ENCODE measurements at regions not wholly inside any gene's neighbourhood (a gene's known extent, or its start where the extent isn't known, plus 50 kb on each side); places are given as distances from the start of the nearest gene placed in this dataset.
A peak's percentile ranks its signal among the peaks of the same experiment; 100 is the strongest.
"Not testable (repeated sequence)": the region's sequence is repeated elsewhere in the genome, so short reads cannot be mapped to it uniquely, and the experiment has no call there.

DNA sequence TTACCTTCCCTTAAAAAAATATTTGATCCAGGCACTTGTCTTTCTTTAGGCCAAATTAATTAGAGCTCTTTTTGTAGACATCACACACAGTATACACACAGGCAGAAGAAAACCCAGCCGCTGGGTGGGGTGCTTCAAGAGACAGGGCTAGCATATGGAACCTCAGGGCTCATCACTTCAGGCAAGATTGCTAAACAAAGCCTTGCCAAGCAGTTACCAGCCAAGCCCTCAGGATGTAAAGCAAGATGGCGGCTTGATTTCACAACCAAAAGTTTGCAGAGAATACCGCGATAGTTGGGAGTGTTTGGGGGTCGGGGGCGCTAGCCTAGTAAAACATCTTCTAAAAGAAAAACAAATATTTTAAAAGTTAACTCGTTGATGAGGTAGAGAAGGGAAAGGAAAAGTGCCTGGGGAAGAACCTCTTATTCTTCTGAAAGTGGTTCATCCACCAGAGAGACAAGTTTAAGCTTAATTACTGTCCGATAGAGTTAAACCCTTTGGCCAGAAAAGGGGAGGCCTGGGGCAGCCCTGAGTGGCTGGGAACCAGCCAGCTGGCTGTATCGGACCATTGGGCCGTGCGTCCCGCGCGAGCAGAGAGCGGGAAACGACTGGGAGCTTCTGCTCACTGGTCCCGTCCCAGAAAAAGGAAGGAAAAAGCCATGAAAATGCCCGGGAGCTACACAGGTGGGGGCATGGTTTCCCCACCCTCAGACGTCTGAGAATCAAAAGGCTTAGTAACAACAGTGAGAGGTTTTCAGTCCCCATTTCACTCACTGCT lies 254.9 kb upstream of the PCDH20 start:
- in situ Hi-C loops (cut with HindIII; ENCODE audit: low pct_unique_long_range_greater_than_20kb, low sequenced_read_pairs): no loop called here
- no peak for DNase-seq (ENCODE audit: low read depth, low spot score)

GRCh38 chr13:61664801-61665705 lies 249.4 kb upstream of the PCDH20 start:
- in situ Hi-C loops (cut with HindIII; ENCODE audit: low pct_unique_long_range_greater_than_20kb, low sequenced_read_pairs): no loop called here
- DNase-seq (ENCODE audit: low read depth, low spot score): no peak

DNA sequence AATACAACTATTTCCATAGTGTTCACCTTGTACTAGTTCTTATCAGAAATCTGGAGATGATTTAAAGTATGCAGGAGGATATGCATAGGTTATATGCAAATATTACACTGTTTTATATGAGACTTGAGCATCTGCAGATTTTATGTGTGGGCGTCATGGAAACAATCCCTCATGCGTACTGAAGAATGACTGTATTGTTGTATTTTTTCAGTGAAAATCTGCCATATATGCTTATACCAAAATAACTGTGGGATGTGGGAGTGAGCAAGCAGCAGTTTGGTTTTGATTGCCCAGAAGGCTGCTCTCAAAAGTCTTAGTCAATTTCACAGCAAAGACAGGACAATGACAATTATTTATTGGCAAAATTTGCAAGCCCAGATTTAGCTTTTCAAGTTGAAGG lies 238.8 kb upstream of the PCDH20 start:
- in situ Hi-C loops (cut with HindIII; ENCODE audit: low pct_unique_long_range_greater_than_20kb, low sequenced_read_pairs): no loop called here
- peak; percentile 9 for DNase-seq (ENCODE audit: low read depth, low spot score)

- in situ Hi-C loops (cut with HindIII; ENCODE audit: low pct_unique_long_range_greater_than_20kb, low sequenced_read_pairs): no loop called here
Observed at GRCh38 chr13:61648547-61648946, 232.9 kb upstream of the PCDH20 start.

GRCh38 chr13:61612192-61612591 lies 196.5 kb upstream of the PCDH20 start:
- DNase-seq (ENCODE audit: low read depth, low spot score): no peak

More at GRCh38 chr13:61648547-61648946, 232.9 kb upstream of the PCDH20 start:
- DNase-seq (ENCODE audit: low read depth, low spot score): no peak

GRCh38 chr13:61608138-61608537 lies 192.5 kb upstream of the PCDH20 start:
- in situ Hi-C loops (cut with HindIII; ENCODE audit: low pct_unique_long_range_greater_than_20kb, low sequenced_read_pairs): no loop called here
- no peak for DNase-seq (ENCODE audit: low read depth, low spot score)

More at GRCh38 chr13:61612192-61612591, 196.5 kb upstream of the PCDH20 start:
- in situ Hi-C loops (cut with HindIII; ENCODE audit: low pct_unique_long_range_greater_than_20kb, low sequenced_read_pairs): no loop called here

GRCh38 chr13:61600360-61601033 lies 184.8 kb upstream of the PCDH20 start:
- in situ Hi-C loops (cut with HindIII; ENCODE audit: low pct_unique_long_range_greater_than_20kb, low sequenced_read_pairs): no loop called here
- no peak for DNase-seq (ENCODE audit: low read depth, low spot score)

GRCh38 chr13:61592489-61592888 lies 176.8 kb upstream of the PCDH20 start:
- peak; percentile 25 for DNase-seq (ENCODE audit: low read depth, low spot score)
- in situ Hi-C loops (cut with HindIII; ENCODE audit: low pct_unique_long_range_greater_than_20kb, low sequenced_read_pairs): no loop called here

DNA sequence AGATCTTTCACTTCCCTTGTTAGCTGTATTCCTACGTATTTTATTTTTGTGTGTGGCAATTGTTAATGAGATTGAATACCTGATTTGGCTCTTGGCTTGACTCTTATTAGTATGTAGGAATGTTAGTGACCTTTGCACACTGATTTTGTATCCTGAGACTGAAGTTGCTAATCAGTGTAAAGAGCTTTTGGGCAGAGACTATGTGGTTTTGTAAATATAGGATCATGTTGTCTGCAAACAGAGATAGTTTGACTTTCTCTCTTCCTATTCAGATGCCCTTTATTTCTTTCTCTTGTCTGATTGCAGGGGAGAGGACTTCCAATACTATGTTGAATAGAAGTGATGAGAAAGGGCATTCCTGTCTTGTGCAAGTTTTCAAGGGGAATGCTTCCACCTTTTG lies 160.3 kb upstream of the PCDH20 start:
- no peak for DNase-seq (ENCODE audit: low read depth, low spot score)
- in situ Hi-C loops (cut with HindIII; ENCODE audit: low pct_unique_long_range_greater_than_20kb, low sequenced_read_pairs): no loop called here

DNA sequence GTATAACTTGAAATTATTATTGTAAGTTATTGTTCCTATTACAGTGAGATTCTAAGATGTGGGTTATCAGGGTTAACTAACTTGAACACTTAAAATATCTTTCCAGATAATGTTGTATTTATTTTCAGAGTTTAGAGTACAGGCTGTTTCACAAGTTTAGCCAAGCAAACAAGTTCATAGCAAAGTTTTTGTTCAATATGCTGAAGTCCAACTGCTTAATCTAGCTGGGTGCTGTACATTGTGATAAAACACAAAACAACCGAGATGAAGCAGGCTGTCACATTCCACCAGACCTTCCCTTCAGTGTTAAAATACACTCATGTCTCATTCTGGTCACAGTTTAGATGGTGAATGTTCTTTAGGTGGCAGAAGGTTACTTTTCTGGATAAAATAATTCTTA lies 148.0 kb upstream of the PCDH20 start:
- no peak for DNase-seq (ENCODE audit: low read depth, low spot score)
- in situ Hi-C loops (cut with HindIII; ENCODE audit: low pct_unique_long_range_greater_than_20kb, low sequenced_read_pairs): no loop called here

DNA sequence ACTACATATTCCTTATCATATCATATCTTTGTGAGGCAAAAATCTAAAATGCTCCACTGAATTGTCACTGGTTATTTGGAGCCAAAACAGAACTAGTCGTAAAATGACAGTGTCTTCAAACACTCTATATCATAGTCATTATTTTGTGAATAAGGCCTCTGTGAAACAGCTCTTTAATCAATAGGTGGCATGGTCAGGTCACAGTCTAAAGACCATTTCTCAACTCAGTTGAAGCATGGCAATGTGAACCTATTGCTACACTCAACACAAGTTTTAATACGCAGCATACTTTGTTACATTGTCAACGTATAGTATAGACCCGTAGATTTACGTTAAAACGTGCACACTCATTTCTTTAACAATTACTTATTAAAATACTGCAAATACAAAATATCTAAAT lies 131.3 kb upstream of the PCDH20 start:
- in situ Hi-C loops (cut with HindIII; ENCODE audit: low pct_unique_long_range_greater_than_20kb, low sequenced_read_pairs): no loop called here

DNA sequence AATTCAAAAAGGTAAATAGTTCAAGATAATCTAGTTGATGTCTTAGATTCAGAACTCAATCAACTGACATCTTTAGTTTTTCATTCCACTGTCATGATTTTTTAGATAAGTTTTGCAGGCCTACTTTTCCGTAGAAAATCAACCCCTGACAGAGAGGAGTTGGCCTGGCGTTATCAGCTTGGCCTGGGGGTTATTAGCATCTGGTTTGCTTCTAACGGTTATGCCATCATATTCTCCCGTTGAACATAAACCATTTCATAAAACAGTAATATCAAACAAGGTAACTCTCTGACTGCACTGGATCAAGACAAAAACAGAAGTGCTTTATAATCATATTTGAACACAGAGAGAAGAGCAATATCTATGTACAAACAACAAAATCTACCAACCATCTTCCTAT lies 130.8 kb upstream of the PCDH20 start:
- in situ Hi-C loops (cut with HindIII; ENCODE audit: low pct_unique_long_range_greater_than_20kb, low sequenced_read_pairs): no loop called here

More for the DNA sequence above, 131.3 kb upstream of the PCDH20 start:
- no peak for DNase-seq (ENCODE audit: low read depth, low spot score)

GRCh38 chr13:61536433-61536832 lies 120.8 kb upstream of the PCDH20 start:
- no peak for DNase-seq (ENCODE audit: low read depth, low spot score)
- in situ Hi-C loops (cut with HindIII; ENCODE audit: low pct_unique_long_range_greater_than_20kb, low sequenced_read_pairs): no loop called here

More for the DNA sequence above, 130.8 kb upstream of the PCDH20 start:
- DNase-seq (ENCODE audit: low read depth, low spot score): no peak

- DNase-seq (ENCODE audit: low read depth, low spot score): no peak
- in situ Hi-C loops (cut with HindIII; ENCODE audit: low pct_unique_long_range_greater_than_20kb, low sequenced_read_pairs): no loop called here
Observed at GRCh38 chr13:61531383-61532065, 115.9 kb upstream of the PCDH20 start.

DNA sequence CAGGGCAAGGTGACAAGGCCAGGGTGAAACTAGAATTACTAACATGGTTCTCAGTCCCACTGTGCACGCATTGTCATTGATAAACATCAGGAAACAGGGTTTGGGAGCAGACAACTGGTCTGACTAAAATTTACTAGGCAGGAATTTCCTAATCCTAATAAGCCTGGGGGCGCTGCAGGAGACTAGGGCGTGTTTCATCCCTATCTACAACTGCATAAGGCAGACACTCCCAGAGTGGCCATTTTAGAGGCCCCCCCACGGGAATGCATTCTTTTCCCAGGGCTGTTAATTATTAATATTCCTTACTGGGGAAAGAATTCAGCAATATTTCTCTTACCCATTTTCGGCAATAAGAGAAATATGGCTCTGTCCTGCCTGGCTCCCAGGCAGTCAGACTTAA lies 103.6 kb upstream of the PCDH20 start:
- in situ Hi-C loops (cut with HindIII; ENCODE audit: low pct_unique_long_range_greater_than_20kb, low sequenced_read_pairs): not testable (repeated sequence)

GRCh38 chr13:61508936-61509335 lies 93.3 kb upstream of the PCDH20 start:
- no peak for DNase-seq (ENCODE audit: low read depth, low spot score)
- in situ Hi-C loops (cut with HindIII; ENCODE audit: low pct_unique_long_range_greater_than_20kb, low sequenced_read_pairs): no loop called here

More for the DNA sequence above, 103.6 kb upstream of the PCDH20 start:
- DNase-seq (ENCODE audit: low read depth, low spot score): not testable (repeated sequence)

- no peak for DNase-seq (ENCODE audit: low read depth, low spot score)
- in situ Hi-C loops (cut with HindIII; ENCODE audit: low pct_unique_long_range_greater_than_20kb, low sequenced_read_pairs): no loop called here
Observed at GRCh38 chr13:61500176-61500575, 84.5 kb upstream of the PCDH20 start.

GRCh38 chr13:61495648-61496047 lies 80.0 kb upstream of the PCDH20 start:
- DNase-seq (ENCODE audit: low read depth, low spot score): no peak
- in situ Hi-C loops (cut with HindIII; ENCODE audit: low pct_unique_long_range_greater_than_20kb, low sequenced_read_pairs): no loop called here

Measured in SK-MEL-5 (cell line).